AG10803 (cell line): ENCODE measurements at regions not wholly inside any gene's neighbourhood (a gene's known extent, or its start where the extent isn't known, plus 50 kb on each side); places are given as distances from the start of the nearest gene placed in this dataset.
"Not testable (repeated sequence)": the region's sequence is repeated elsewhere in the genome, so short reads cannot be mapped to it uniquely, and the experiment has no call there.

Source experiments
- DNase-seq: peaks from one replicate; pipeline ENCODE4 v3.0.0; 2010; ENCODE audit warnings: low read depth
- H3K4me3 ChIP-seq: 2 replicates; pipeline ENCODE4 v1.5.1; 2011; ENCODE audit warnings: mild to moderate bottlenecking, low read length, control low read depth
- CTCF ChIP-seq: conservative IDR thresholded peaks from 2 replicates; pipeline ENCODE4 v1.5.1; 2011; ENCODE audit warnings: mild to moderate bottlenecking, low read length, control low read depth, inconsistent platforms

- no peak for DNase-seq
- no peak overlapping the region for H3K4me3 ChIP-seq
- no peak for TF ChIP-seq CTCF
Observed at GRCh38 chr11:97895572-97895971, 1125.2 kb upstream of the CNTN5 start.

- no peak for DNase-seq
- no peak for TF ChIP-seq CTCF
- H3K4me3 ChIP-seq, result no peak overlapping the region
Observed at GRCh38 chr11:97902828-97903227, 1117.9 kb upstream of the CNTN5 start.

DNA sequence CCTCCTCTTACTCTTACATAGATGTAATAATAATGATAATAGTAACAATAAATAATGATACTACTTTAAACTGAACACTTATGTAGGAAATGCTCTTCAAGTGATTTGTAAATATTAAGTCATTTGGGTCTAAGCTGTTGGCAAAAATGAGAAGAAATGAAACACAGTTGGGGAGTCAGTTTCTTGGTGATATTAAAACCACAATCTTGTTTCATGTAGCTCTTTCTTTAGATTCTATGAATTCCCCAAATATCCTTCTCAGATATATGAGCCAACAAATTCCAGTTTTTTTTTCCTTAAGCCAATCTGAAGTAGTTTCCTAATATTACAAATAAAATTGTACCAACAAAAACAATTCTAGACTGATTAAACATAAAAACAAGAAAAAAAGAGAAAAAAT is 1115.6 kb upstream of the CNTN5 start:
- no peak for DNase-seq
- TF ChIP-seq CTCF, result no peak
- no peak overlapping the region for H3K4me3 ChIP-seq

GRCh38 chr11:97905671-97906070 is 1115.1 kb upstream of the CNTN5 start:
- DNase-seq, result no peak
- TF ChIP-seq CTCF, result no peak
- H3K4me3 ChIP-seq, result no peak overlapping the region

- H3K4me3 ChIP-seq, result no peak overlapping the region
- no peak for TF ChIP-seq CTCF
- no peak for DNase-seq
Observed at GRCh38 chr11:97908354-97908753, 1112.4 kb upstream of the CNTN5 start.

- TF ChIP-seq CTCF, result no peak
- no peak overlapping the region for H3K4me3 ChIP-seq
- peak; percentile 35 for DNase-seq
Observed at GRCh38 chr11:97909614-97910399, 1110.9 kb upstream of the CNTN5 start.

DNA sequence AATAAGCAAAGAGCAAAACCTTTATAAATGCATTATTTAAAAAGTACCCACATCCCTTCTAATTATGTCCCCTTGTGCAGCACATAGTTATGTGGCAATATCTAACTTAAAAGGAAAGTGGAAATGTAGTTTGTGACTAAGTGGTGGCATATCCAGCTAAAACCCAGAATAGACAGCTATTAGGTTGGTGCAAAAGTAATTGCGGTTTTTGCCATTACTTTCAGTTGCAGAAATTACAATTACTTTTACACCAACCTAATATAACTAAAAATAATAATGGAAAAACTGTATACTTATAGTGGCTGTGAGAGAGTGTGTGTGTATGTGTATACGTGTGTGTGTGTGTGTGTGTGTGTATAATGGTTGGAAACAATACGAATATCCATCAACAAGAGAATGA is 1108.1 kb upstream of the CNTN5 start:
- TF ChIP-seq CTCF, result no peak
- no peak overlapping the region for H3K4me3 ChIP-seq
- DNase-seq, result no peak

- DNase-seq, H3K4me3 ChIP-seq: not testable (repeated sequence)
Observed at GRCh38 chr11:97922933-97923332, 1097.8 kb upstream of the CNTN5 start.
